Natural killer cell (primary cell): ENCODE measurements at regions not wholly inside any gene's neighbourhood (a gene's known extent, or its start where the extent isn't known, plus 50 kb on each side); places are given as distances from the start of the nearest gene placed in this dataset.

Experiments
- ATAC-seq, 3 donors: fragments of 150-1000 bp in 2 of 3; fragments of 200-7000 bp in 1 of 3; cut with Tn5 transposase; 1 replicate in 1 of 3; 2 replicates in 2 of 3; pipeline ENCODE4 v1.10.0; 2021; ENCODE audit warnings: mild to moderate bottlenecking in 2 of 3, moderate library complexity in 2 of 3
- DNase-seq, 2 donors: peaks; one replicate each; pipeline versions ENCODE4 v3.0.0 to v3.0.0-alpha.2; 2013 to 2021; ENCODE audit warnings: mixed read lengths in 1 of 2
- H3K27ac ChIP-seq: one replicate; pipeline ENCODE4 v1.5.1; 2013; ENCODE audit warnings: mild to moderate bottlenecking, low read length
- H3K27me3 ChIP-seq: one replicate; pipeline ENCODE4 v1.6.1; 2013; ENCODE audit warnings: low read length; ENCODE audit not compliant: control insufficient read depth, insufficient read depth
- H3K36me3 ChIP-seq: one replicate; pipeline ENCODE4 v1.6.1; 2013; ENCODE audit warnings: low read length; ENCODE audit not compliant: control insufficient read depth, insufficient read depth
- H3K4me1 ChIP-seq: one replicate; pipeline ENCODE4 v1.6.1; 2013; ENCODE audit warnings: low read length; ENCODE audit not compliant: control insufficient read depth, insufficient read depth
- H3K4me3 ChIP-seq: one replicate; pipeline ENCODE4 v1.5.1; 2013; ENCODE audit warnings: low read length
- H3K9me3 ChIP-seq: one replicate; pipeline ENCODE4 v1.6.1; 2013; ENCODE audit warnings: low read length; ENCODE audit not compliant: control insufficient read depth, insufficient read depth
- H3K27ac Mint-ChIP-seq, 2 donors: one replicate each; pipeline ENCODE4 v1.8.0; 2022; ENCODE audit warnings: mild to moderate bottlenecking in 2 of 2, mixed read lengths in 2 of 2, moderate library complexity in 1 of 2
- H3K27me3 Mint-ChIP-seq, 2 donors: one replicate each; pipeline ENCODE4 v1.8.0; 2022; ENCODE audit warnings: low read depth in 2 of 2, mixed read lengths in 2 of 2
- H3K36me3 Mint-ChIP-seq: one replicate; pipeline ENCODE4 v1.8.0; 2022; ENCODE audit warnings: mixed read lengths
- H3K4me1 Mint-ChIP-seq, 2 donors: one replicate each; pipeline ENCODE4 v1.8.0; 2022; ENCODE audit warnings: mixed read lengths in 2 of 2
- H3K4me3 Mint-ChIP-seq: one replicate; pipeline ENCODE4 v1.8.0; 2022; ENCODE audit warnings: mild to moderate bottlenecking, moderate library complexity, mixed read lengths
- H3K9me3 Mint-ChIP-seq, 2 donors: one replicate each; pipeline ENCODE4 v1.8.0; 2022; ENCODE audit warnings: mixed read lengths in 2 of 2
- WGBS: methylation state at CpG from one replicate; pipeline ENCODE4 v1.1.7; 2013; ENCODE audit warnings: missing lambda C conversion rate; ENCODE audit not compliant: insufficient coverage; 5-methylcytosine and 5-hydroxymethylcytosine counted together
- intact Hi-C: fragments of 100-400 bp; cut with micrococcal nuclease; formaldehyde crosslinking; loops from one replicate; pipeline ENCODE4 v1.14.2; 2022
- TF ChIP-seq, protein P1 (sequence below): fragments of 200-600 bp; IDR thresholded peaks from one replicate; pipeline ENCODE4 v1.8.0; 2022; ENCODE audit warnings: antibody characterized with exemption

DNA sequence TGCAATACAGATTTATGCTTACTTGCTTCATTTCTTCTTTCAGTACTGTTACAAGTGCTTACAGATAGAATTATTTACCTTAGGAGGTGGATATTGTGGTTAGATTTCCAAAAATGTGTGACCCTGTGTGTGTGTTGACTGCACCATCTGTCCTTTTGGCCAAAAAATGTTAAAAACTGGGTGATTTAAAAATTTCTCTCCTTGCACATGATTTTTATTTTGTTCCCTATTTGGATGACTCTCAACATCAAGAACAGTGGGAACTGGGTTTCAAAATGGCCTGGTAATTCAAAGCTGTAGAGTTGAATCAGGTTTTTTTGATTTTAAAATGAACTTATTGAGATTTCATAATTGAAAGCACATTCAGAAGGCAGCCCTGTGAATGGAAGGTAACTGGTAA, 1132.9 kb downstream of the RAPGEF2 start:
- H3K9me3 Mint-ChIP-seq = peaks cover 15 to 17% of the 10 kb centered on the region in 2 donors
- intact Hi-C loops = no loop called here

DNA sequence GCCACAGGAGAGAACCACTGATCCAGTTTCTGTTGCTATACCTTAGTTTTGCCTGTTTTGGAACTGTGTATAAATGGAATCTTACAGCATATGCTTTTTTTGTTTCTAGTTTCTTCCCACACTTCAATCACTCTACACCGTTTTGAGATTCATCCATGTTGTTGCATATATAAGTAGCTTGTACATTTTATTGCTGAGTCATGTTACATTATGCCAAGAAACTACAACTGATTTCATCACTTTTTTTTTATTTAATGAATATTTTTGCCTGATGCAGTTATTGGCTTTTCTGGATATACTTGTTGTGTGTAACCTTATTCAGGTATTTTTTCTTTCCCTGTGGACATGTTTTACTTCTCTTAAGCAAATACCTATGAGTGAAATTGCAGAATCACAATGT, 1135.9 kb downstream of the RAPGEF2 start:
- no peaks in the 10 kb centered on the region for H3K36me3 ChIP-seq
- H3K4me1 ChIP-seq = no peaks in the 10 kb centered on the region
- intact Hi-C loops = no loop called here
- WGBS = no CpG with 5 or more reads among the region's 1 CpG
- H3K4me3 ChIP-seq = no peak overlapping the region
- H3K4me3 Mint-ChIP-seq = no peak overlapping the region
- no peaks in the 10 kb centered on the region for H3K4me1 Mint-ChIP-seq
- no peak overlapping the region for H3K27ac Mint-ChIP-seq
- no peaks in the 10 kb centered on the region for H3K27me3 Mint-ChIP-seq
- TF ChIP-seq, protein P1, sequence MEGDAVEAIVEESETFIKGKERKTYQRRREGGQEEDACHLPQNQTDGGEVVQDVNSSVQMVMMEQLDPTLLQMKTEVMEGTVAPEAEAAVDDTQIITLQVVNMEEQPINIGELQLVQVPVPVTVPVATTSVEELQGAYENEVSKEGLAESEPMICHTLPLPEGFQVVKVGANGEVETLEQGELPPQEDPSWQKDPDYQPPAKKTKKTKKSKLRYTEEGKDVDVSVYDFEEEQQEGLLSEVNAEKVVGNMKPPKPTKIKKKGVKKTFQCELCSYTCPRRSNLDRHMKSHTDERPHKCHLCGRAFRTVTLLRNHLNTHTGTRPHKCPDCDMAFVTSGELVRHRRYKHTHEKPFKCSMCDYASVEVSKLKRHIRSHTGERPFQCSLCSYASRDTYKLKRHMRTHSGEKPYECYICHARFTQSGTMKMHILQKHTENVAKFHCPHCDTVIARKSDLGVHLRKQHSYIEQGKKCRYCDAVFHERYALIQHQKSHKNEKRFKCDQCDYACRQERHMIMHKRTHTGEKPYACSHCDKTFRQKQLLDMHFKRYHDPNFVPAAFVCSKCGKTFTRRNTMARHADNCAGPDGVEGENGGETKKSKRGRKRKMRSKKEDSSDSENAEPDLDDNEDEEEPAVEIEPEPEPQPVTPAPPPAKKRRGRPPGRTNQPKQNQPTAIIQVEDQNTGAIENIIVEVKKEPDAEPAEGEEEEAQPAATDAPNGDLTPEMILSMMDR = no peak
- H3K9me3 ChIP-seq = no peaks in the 10 kb centered on the region
- ATAC-seq (no peak), DNase-seq (no peak)
- no peak overlapping the region for H3K27ac ChIP-seq
- peaks cover 25% of the 10 kb centered on the region for H3K36me3 Mint-ChIP-seq
- H3K27me3 ChIP-seq = no peaks in the 10 kb centered on the region
- peaks cover 16 to 17% of the 10 kb centered on the region in 2 donors for H3K9me3 Mint-ChIP-seq

More for the DNA sequence above, 1132.9 kb downstream of the RAPGEF2 start:
- H3K36me3 ChIP-seq = no peaks in the 10 kb centered on the region
- Mint-ChIP-seq H3K27me3 (no peaks in the 10 kb centered on the region), H3K36me3 (peaks cover 8% of the 10 kb centered on the region), H3K4me1 (no peaks in the 10 kb centered on the region), H3K27ac (no peak overlapping the region), H3K4me3 (no peak overlapping the region)
- TF ChIP-seq, protein P1 = no peak
- no peaks in the 10 kb centered on the region for H3K4me1 ChIP-seq
- no peak overlapping the region for H3K4me3 ChIP-seq
- DNase-seq (no peak), ATAC-seq (no peak)
- no peaks in the 10 kb centered on the region for H3K27me3 ChIP-seq
- H3K27ac ChIP-seq = no peak overlapping the region
- no peaks in the 10 kb centered on the region for H3K9me3 ChIP-seq

DNA sequence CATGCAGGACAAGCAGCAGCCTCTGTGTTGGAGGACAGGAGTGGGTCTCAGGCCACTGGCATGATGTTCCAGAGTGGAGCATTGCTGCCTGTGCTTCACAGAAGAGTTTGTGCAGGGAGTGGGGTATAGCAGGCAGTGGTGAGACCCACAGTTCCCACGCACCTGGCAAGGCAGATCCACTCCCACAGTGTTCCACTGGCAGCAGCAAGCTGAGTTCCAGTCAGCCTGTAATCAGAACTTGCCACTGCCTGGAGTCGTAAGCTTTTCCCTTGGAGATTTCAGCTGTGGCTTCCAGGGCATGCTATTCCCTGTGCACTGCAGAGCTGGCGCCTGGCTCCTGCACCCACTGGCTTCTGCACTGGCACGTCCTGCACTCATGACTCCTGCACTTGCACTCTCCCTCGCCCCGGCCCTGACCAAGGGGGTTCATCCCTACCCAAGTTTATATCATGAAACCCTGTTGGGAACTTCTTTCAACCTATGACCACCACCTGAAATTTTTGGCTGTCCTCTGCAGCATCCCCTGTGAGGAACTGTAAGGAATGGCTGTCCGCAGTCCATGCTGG, 1144.3 kb downstream of the RAPGEF2 start:
- intact Hi-C loops = no loop called here
- Mint-ChIP-seq H3K27ac (no peak overlapping the region), H3K27me3 (no peaks in the 10 kb centered on the region), H3K9me3 (peaks cover 20 to 22% of the 10 kb centered on the region in 2 donors), H3K4me1 (no peaks in the 10 kb centered on the region), H3K36me3 (peaks cover 27% of the 10 kb centered on the region), H3K4me3 (no peak overlapping the region)
- TF ChIP-seq, protein P1 = no peak
- Histone ChIP-seq H3K27ac (no peak overlapping the region), H3K4me1 (no peaks in the 10 kb centered on the region), H3K36me3 (no peaks in the 10 kb centered on the region), H3K27me3 (no peaks in the 10 kb centered on the region), H3K9me3 (peaks cover 6% of the 10 kb centered on the region), H3K4me3 (no peak overlapping the region)
- DNase-seq = no peak
- ATAC-seq = no peak
- 85% methylated on average over 7 of the region's 7 CpGs for whole genome bisulfite sequencing

DNA sequence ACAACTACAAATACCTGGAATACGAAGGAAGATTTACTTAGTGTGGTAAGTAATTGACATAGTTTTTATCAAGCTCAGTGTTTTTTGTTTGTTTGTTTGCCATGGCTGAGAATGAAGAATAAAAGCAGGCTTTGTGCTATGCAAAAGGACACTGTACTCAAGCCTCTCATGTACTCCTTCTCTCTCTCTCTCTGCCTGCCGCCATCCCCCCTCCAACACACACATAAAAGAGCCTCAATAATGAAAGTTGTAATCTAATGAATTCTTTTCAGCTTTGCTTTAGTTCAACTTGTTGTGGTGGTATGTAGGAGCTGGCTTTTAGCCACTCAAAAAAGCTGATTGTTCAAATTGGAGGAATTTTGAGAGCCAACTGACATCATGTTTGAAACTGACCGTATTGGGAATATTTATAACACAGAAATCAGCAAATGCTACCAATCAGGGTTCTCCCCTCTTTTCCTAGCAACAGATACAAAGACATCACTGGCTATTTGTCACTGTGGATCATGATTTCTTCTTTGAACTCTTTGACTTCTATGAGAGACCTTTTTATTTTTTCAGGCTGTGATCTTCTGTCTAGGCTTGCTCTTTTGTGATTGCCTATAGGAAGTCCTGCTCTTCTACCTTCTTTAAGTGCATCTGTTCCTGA, 1148.8 kb downstream of the RAPGEF2 start:
- ATAC-seq (no peak), DNase-seq (no peak)
- Histone ChIP-seq H3K4me3 (no peak overlapping the region), H3K27me3 (no peaks in the 10 kb centered on the region), H3K9me3 (peaks cover 4% of the 10 kb centered on the region), H3K36me3 (no peaks in the 10 kb centered on the region), H3K27ac (no peak overlapping the region), H3K4me1 (no peaks in the 10 kb centered on the region)
- no peaks in the 10 kb centered on the region for H3K4me1 Mint-ChIP-seq
- TF ChIP-seq, protein P1 = no peak
- H3K27ac Mint-ChIP-seq = no peak overlapping the region
- intact Hi-C loops = no loop called here
- H3K4me3 Mint-ChIP-seq = no peak overlapping the region
- H3K36me3 Mint-ChIP-seq = peaks cover 15% of the 10 kb centered on the region
- 84% methylated on average over 1 of the region's 3 CpGs for WGBS
- peaks cover 9 to 20% of the 10 kb centered on the region in 2 donors for H3K9me3 Mint-ChIP-seq
- H3K27me3 Mint-ChIP-seq = no peaks in the 10 kb centered on the region
